ENCODE measurements at regions not wholly inside any gene's neighbourhood (a gene's known extent, or its start where the extent isn't known, plus 50 kb on each side); places are given as distances from the start of the nearest gene placed in this dataset.

- TF ChIP-seq, protein P1, sequence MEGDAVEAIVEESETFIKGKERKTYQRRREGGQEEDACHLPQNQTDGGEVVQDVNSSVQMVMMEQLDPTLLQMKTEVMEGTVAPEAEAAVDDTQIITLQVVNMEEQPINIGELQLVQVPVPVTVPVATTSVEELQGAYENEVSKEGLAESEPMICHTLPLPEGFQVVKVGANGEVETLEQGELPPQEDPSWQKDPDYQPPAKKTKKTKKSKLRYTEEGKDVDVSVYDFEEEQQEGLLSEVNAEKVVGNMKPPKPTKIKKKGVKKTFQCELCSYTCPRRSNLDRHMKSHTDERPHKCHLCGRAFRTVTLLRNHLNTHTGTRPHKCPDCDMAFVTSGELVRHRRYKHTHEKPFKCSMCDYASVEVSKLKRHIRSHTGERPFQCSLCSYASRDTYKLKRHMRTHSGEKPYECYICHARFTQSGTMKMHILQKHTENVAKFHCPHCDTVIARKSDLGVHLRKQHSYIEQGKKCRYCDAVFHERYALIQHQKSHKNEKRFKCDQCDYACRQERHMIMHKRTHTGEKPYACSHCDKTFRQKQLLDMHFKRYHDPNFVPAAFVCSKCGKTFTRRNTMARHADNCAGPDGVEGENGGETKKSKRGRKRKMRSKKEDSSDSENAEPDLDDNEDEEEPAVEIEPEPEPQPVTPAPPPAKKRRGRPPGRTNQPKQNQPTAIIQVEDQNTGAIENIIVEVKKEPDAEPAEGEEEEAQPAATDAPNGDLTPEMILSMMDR (IDR thresholded peaks at IDR 0.05), result no peak
- TF ChIP-seq POLR2A (IDR thresholded peaks at IDR 0.05) (no peak), EP300 (IDR thresholded peaks at IDR 0.05) (no peak)
Measured at GRCh38 chr2:81084101-81084500, 779.5 kb upstream of the LRRTM1 start.

Data from ovary (tissue), 3 donors.